ENCODE measurements at regions not wholly inside any gene's neighbourhood (a gene's known extent, or its start where the extent isn't known, plus 50 kb on each side); places are given as distances from the start of the nearest gene placed in this dataset.

DNA sequence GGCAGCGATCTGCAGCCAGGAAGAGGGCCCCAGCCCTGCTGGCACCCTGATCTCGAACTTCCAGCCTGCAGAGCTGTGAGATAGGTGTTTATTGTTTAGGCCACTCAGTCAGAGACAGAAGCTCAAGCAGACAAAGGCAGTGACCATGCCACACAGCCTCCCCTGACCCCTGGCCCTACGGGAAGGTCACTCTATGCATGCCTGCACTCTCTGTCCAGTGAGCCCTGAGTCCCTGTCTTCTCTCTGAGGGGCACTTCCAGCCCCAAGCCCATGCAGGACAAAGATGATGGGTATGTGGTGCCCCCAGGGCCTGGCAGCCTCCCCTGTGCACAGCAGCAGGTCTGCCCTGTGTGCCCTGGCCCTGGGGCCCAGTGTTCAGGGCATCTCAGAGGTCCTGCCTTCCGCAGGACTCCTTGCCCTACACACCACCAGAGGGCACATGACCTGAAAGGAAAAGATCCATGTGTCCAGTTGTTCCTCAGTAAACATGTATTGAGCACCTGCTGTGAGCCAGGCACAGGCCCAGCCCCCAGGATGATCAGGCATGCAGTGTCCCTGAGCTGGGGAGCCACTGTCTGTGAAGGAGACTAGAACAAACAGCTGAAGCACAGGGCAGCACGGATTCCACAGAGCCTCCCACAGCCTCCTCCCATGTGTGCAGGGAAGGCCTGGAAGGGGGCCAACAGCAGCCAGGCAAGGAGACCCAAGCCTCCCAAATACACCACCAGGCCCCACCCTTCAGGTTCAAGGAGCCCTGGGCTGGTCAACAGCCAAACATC is 109.3 kb downstream of the ATPSCKMT start:
- Histone ChIP-seq H3K27me3 (no peaks in the 10 kb centered on the region), H3K9me3 (no peaks in the 10 kb centered on the region), H3K36me3 (no peaks in the 10 kb centered on the region), H3K4me1 (ENCODE audit: insufficient read depth) (no peaks in the 10 kb centered on the region), H3K27ac (no peak overlapping the region), H3K4me3 (no peak overlapping the region)
- intact Hi-C loops (cut with DNase I) = no loop called here
- TF ChIP-seq POLR2A (IDR thresholded peaks at IDR 0.05) (no peak), EP300 (IDR thresholded peaks at IDR 0.05) (no peak)
- TF ChIP-seq, protein P1, sequence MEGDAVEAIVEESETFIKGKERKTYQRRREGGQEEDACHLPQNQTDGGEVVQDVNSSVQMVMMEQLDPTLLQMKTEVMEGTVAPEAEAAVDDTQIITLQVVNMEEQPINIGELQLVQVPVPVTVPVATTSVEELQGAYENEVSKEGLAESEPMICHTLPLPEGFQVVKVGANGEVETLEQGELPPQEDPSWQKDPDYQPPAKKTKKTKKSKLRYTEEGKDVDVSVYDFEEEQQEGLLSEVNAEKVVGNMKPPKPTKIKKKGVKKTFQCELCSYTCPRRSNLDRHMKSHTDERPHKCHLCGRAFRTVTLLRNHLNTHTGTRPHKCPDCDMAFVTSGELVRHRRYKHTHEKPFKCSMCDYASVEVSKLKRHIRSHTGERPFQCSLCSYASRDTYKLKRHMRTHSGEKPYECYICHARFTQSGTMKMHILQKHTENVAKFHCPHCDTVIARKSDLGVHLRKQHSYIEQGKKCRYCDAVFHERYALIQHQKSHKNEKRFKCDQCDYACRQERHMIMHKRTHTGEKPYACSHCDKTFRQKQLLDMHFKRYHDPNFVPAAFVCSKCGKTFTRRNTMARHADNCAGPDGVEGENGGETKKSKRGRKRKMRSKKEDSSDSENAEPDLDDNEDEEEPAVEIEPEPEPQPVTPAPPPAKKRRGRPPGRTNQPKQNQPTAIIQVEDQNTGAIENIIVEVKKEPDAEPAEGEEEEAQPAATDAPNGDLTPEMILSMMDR (IDR thresholded peaks at IDR 0.05) = no peak
- no peak for DNase-seq
- WGBS, 3 donors = 73 to 76% (median 74%) methylated on average over 5 of the region's 5 CpGs

DNA sequence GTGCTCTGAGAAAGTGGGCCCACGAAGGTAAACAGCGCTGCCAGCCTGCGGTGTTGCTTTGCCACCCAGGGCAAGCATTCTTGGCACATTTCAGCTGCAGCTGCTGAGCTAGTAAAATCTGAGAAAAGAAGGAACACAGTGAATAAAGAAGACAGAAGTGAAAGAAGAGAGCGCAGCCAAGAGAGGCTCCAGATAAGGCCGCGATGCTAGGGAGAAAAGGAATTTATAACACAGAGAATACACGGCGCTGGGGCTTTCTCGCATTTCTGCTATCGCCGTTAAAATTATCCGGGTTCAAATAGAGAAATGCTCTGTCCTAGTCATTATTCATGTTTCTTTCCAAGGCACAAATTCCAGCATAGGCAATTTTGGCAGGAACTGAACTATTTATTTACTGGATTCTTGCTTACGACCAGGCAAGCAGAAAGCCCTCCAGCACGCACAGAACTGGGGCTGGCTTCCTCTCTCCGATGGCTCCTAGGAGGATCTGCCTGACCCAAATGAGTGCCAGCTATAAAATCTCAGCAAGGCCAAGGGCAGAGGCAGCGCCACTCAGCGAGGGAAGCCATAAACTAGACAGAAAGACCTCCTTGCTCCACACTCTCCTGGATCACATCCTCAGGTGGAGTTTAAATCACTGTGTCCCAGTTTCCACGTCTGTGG is 111.2 kb downstream of the ATPSCKMT start:
- intact Hi-C loops (cut with DNase I) = no loop called here
- no peaks in the 10 kb centered on the region for H3K9me3 ChIP-seq
- no peak overlapping the region for H3K27ac ChIP-seq
- H3K4me1 ChIP-seq (ENCODE audit: insufficient read depth) = no peaks in the 10 kb centered on the region
- 40 to 56% (median 41%) methylated on average over 18 of the region's 18 CpGs for WGBS, 3 donors
- TF ChIP-seq EP300 (IDR thresholded peaks at IDR 0.05) (no peak), POLR2A (IDR thresholded peaks at IDR 0.05) (no peak)
- TF ChIP-seq, protein P1 (IDR thresholded peaks at IDR 0.05) = no peak
- no peak for DNase-seq
- H3K27me3 ChIP-seq = no peaks in the 10 kb centered on the region
- no peak overlapping the region for H3K4me3 ChIP-seq
- H3K36me3 ChIP-seq = no peaks in the 10 kb centered on the region

DNA sequence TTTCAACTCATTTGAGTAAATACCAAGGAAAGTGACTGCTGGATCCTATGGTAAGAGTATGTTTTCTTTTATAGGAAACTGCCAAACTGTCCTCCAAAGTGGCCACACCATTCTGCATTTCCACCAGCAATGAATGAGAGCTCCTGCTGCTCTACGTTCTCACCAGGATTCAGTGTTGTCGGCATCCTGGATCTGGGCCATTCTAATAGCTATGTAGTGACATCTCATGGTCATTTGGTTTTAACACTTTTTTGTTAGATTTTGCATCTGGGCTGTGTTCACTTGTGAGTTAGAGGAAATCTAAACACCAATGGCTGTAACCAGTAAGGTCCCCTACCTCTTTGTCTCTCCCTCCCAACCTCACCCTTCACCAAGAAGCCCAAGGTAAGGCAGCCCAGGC is 115.9 kb downstream of the ATPSCKMT start:
- Histone ChIP-seq H3K9me3 (no peaks in the 10 kb centered on the region), H3K27me3 (no peaks in the 10 kb centered on the region), H3K27ac (no peak overlapping the region), H3K4me3 (no peak overlapping the region), H3K36me3 (no peaks in the 10 kb centered on the region), H3K4me1 (ENCODE audit: insufficient read depth) (no peaks in the 10 kb centered on the region)
- DNase-seq = no peak
- no peak for TF ChIP-seq EP300 (IDR thresholded peaks at IDR 0.05)
- TF ChIP-seq POLR2A (IDR thresholded peaks at IDR 0.05) = no peak
- TF ChIP-seq, protein P1 (IDR thresholded peaks at IDR 0.05) = no peak
- 20 to 34% (median 24%) methylated on average over 2 of the region's 2 CpGs for WGBS, 3 donors
- intact Hi-C loops (cut with DNase I) = no loop called here

DNA sequence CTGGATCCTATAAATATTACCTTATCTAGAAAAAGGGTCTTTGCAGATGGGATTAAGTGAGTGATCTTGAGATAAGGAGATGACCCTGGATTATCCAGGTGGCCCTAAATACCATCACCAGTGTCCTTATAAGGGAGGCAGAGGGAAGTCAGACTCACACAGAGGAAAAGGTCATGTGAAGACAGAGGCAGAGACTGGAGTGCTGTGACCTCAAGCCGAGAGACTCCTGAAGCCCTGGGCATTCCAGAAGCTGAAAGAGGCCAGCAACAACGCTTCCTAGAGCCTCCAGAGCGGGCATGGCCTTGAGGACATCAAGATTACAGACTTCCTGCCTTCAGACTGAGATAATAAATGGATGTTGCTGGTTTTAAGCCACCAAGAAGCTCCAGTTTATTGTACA is 118.8 kb downstream of the ATPSCKMT start:
- intact Hi-C loops (cut with DNase I) = no loop called here
- TF ChIP-seq, protein P1 (IDR thresholded peaks at IDR 0.05) = no peak
- TF ChIP-seq EP300 (IDR thresholded peaks at IDR 0.05) (no peak), POLR2A (IDR thresholded peaks at IDR 0.05) (no peak)
- WGBS, 3 donors = 16 to 32% (median 31%) methylated on average over 3 of the region's 3 CpGs

More for the DNA sequence above, 118.8 kb downstream of the ATPSCKMT start:
- Histone ChIP-seq H3K4me1 (ENCODE audit: insufficient read depth) (no peaks in the 10 kb centered on the region), H3K4me3 (no peak overlapping the region), H3K9me3 (no peaks in the 10 kb centered on the region), H3K27ac (no peak overlapping the region), H3K36me3 (no peaks in the 10 kb centered on the region), H3K27me3 (no peaks in the 10 kb centered on the region)
- DNase-seq = no peak
